Astrocyte (in vitro differentiated cells and primary cell): ENCODE measurements at regions not wholly inside any gene's neighbourhood (a gene's known extent, or its start where the extent isn't known, plus 50 kb on each side); places are given as distances from the start of the nearest gene placed in this dataset.

Experiments used
- DNase-seq: peaks from one replicate; pipeline ENCODE4 v3.0.0-alpha.2; 2010; ENCODE audit warnings: low read depth
- FAIRE-seq: peaks from 2 replicates; lab custom pipeline; 2011; peaks lifted over from hg19 to GRCh38; lab: Jason Lieb, UNC
- H2AFZ ChIP-seq: 2 replicates; pipeline ENCODE4 v1.6.0; 2012; ENCODE audit warnings: low read depth, low read length, inconsistent platforms
- H3K27ac ChIP-seq: 2 replicates; pipeline ENCODE4 v1.5.1; 2011; ENCODE audit warnings: low read depth, low read length, inconsistent platforms
- H3K27me3 ChIP-seq: 2 replicates; pipeline ENCODE4 v1.6.0; 2011; ENCODE audit warnings: low read length, inconsistent platforms; ENCODE audit not compliant: insufficient read depth
- H3K36me3 ChIP-seq: 2 replicates; pipeline ENCODE4 v1.5.1; 2011; ENCODE audit warnings: low read length, inconsistent platforms; ENCODE audit not compliant: insufficient read depth
- H3K4me1 ChIP-seq: 2 replicates; pipeline ENCODE4 v1.5.1; 2011; ENCODE audit warnings: low read length, inconsistent platforms; ENCODE audit not compliant: insufficient read depth
- H3K4me2 ChIP-seq: 2 replicates; pipeline ENCODE4 v1.6.0; 2012; ENCODE audit warnings: low read length, inconsistent platforms
- H3K4me3 ChIP-seq: 2 replicates; pipeline ENCODE4 v1.5.1; 2011; ENCODE audit warnings: low read depth, mild to moderate bottlenecking, low read length, inconsistent platforms; ENCODE audit not compliant: insufficient read depth
- H3K79me2 ChIP-seq: 2 replicates; pipeline ENCODE4 v1.6.0; 2012; ENCODE audit warnings: mild to moderate bottlenecking, low read length, inconsistent platforms; ENCODE audit not compliant: insufficient read depth
- H3K9ac ChIP-seq: 2 replicates; pipeline ENCODE4 v1.6.0; 2012; ENCODE audit warnings: mild to moderate bottlenecking, low read length, inconsistent platforms
- H3K9me3 ChIP-seq: 2 replicates; pipeline ENCODE4 v1.5.1; 2012; ENCODE audit warnings: low read depth, mild to moderate bottlenecking, low read length, inconsistent platforms; ENCODE audit not compliant: insufficient read depth
- H4K20me1 ChIP-seq: 2 replicates; pipeline ENCODE4 v1.6.0; 2012; ENCODE audit warnings: low read length, inconsistent platforms; ENCODE audit not compliant: insufficient read depth
- H3K27ac Mint-ChIP-seq: one replicate; pipeline ENCODE4 v1.8.0; 2021; ENCODE audit warnings: mild to moderate bottlenecking, mixed read lengths; ENCODE audit not compliant: unreplicated experiment
- H3K27me3 Mint-ChIP-seq: one replicate; pipeline ENCODE4 v1.8.0; 2021; ENCODE audit warnings: low read depth, mixed read lengths; ENCODE audit not compliant: unreplicated experiment
- H3K36me3 Mint-ChIP-seq: one replicate; pipeline ENCODE4 v1.8.0; 2021; ENCODE audit warnings: low read depth, mixed read lengths; ENCODE audit not compliant: unreplicated experiment
- H3K4me1 Mint-ChIP-seq: one replicate; pipeline ENCODE4 v1.8.0; 2021; ENCODE audit warnings: low read depth, mixed read lengths; ENCODE audit not compliant: unreplicated experiment
- H3K4me3 Mint-ChIP-seq: one replicate; pipeline ENCODE4 v1.8.0; 2021; ENCODE audit warnings: mild to moderate bottlenecking, moderate library complexity, mixed read lengths; ENCODE audit not compliant: unreplicated experiment
- H3K9me3 Mint-ChIP-seq: one replicate; pipeline ENCODE4 v1.8.0; 2021; ENCODE audit warnings: mild to moderate bottlenecking, mixed read lengths; ENCODE audit not compliant: unreplicated experiment
- EZH2 ChIP-seq: IDR thresholded peaks from 2 replicates; pipeline ENCODE4 v1.6.1; 2012; ENCODE audit warnings: mild to moderate bottlenecking, low read length, inconsistent platforms; ENCODE audit not compliant: insufficient read depth
- TF ChIP-seq, protein P1 (sequence below): IDR thresholded peaks from 2 replicates; pipeline ENCODE4 v1.5.1; 2011; ENCODE audit warnings: low read depth, mild to moderate bottlenecking, inconsistent platforms, low read length, moderate library complexity; ENCODE audit not compliant: insufficient read depth

DNA sequence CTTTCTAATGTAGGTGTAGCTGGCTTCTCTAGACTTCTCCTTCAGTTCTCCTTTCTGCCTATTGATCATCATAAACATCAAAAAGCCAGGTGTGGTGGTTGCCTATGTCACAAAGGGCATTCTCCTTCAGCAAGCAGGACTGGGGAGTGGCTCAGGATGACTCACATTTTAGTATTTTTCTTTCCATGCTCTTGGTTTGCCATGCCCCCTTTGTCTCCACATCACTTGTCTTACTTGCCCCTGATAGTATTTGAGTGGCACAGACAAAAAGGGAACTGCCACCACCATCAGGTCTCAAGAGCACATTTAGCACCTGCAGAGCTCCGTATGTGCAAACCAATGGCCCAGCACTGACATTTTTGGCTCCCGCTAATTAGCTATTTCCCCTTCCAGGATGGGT is 698.8 kb downstream of the DHX35 start:
- no peaks in the 10 kb centered on the region for H3K9me3 Mint-ChIP-seq
- Histone ChIP-seq H2AFZ (no peak overlapping the region), H3K4me1 (peaks cover 21% of the 10 kb centered on the region), H3K27ac (peak overlapping the region; percentile 77), H3K9me3 (no peaks in the 10 kb centered on the region), H3K4me3 (no peak overlapping the region), H3K79me2 (no peaks in the 10 kb centered on the region), H3K36me3 (no peaks in the 10 kb centered on the region), H3K9ac (peak overlapping the region; percentile 45), H3K4me2 (peak overlapping the region; percentile 47), H3K27me3 (no peaks in the 10 kb centered on the region), H4K20me1 (no peaks in the 10 kb centered on the region)
- H3K27ac Mint-ChIP-seq = peak overlapping the region; percentile 80
- H3K36me3 Mint-ChIP-seq = no peaks in the 10 kb centered on the region
- no peak for DNase-seq
- TF ChIP-seq, protein P1, sequence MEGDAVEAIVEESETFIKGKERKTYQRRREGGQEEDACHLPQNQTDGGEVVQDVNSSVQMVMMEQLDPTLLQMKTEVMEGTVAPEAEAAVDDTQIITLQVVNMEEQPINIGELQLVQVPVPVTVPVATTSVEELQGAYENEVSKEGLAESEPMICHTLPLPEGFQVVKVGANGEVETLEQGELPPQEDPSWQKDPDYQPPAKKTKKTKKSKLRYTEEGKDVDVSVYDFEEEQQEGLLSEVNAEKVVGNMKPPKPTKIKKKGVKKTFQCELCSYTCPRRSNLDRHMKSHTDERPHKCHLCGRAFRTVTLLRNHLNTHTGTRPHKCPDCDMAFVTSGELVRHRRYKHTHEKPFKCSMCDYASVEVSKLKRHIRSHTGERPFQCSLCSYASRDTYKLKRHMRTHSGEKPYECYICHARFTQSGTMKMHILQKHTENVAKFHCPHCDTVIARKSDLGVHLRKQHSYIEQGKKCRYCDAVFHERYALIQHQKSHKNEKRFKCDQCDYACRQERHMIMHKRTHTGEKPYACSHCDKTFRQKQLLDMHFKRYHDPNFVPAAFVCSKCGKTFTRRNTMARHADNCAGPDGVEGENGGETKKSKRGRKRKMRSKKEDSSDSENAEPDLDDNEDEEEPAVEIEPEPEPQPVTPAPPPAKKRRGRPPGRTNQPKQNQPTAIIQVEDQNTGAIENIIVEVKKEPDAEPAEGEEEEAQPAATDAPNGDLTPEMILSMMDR = no peak
- TF ChIP-seq EZH2 = no peak
- peaks cover 25% of the 10 kb centered on the region for H3K4me1 Mint-ChIP-seq
- no peak for FAIRE-seq
- H3K27me3 Mint-ChIP-seq = peaks cover 3% of the 10 kb centered on the region
- H3K4me3 Mint-ChIP-seq = no peak overlapping the region

DNA sequence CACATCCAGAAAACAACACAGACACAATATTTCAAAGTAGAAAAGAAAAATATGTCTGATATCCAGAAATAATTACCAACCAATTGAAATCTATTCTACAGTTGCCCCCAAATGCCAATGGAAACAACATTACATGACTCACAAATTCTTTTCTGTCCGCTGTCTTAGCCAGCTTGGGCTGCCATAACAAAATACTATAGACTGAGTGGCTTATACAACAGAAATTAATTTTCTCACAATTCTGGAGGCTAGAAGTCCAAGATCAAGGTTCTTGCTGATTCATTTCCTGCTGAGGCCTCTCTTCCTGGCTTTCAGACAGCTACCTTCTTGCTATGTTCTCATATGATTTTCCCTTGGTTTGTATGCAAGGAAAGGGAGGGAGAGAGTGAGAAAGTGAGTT is 698.1 kb downstream of the DHX35 start:
- Histone ChIP-seq H3K9ac (peak overlapping the region; percentile 45), H3K4me3 (no peak overlapping the region), H4K20me1 (no peaks in the 10 kb centered on the region), H3K79me2 (no peaks in the 10 kb centered on the region), H3K27ac (peak overlapping the region; percentile 77), H3K9me3 (no peaks in the 10 kb centered on the region), H2AFZ (no peak overlapping the region), H3K27me3 (no peaks in the 10 kb centered on the region), H3K36me3 (no peaks in the 10 kb centered on the region), H3K4me1 (peaks cover 21% of the 10 kb centered on the region), H3K4me2 (peak overlapping the region; percentile 47)
- Mint-ChIP-seq H3K27ac (peak overlapping the region; percentile 80), H3K4me1 (peaks cover 25% of the 10 kb centered on the region), H3K27me3 (no peaks in the 10 kb centered on the region), H3K36me3 (no peaks in the 10 kb centered on the region), H3K4me3 (no peak overlapping the region), H3K9me3 (no peaks in the 10 kb centered on the region)
- no peak for TF ChIP-seq EZH2
- TF ChIP-seq, protein P1 = no peak
- DNase-seq = peak; percentile 75
- FAIRE-seq = no peak

DNA sequence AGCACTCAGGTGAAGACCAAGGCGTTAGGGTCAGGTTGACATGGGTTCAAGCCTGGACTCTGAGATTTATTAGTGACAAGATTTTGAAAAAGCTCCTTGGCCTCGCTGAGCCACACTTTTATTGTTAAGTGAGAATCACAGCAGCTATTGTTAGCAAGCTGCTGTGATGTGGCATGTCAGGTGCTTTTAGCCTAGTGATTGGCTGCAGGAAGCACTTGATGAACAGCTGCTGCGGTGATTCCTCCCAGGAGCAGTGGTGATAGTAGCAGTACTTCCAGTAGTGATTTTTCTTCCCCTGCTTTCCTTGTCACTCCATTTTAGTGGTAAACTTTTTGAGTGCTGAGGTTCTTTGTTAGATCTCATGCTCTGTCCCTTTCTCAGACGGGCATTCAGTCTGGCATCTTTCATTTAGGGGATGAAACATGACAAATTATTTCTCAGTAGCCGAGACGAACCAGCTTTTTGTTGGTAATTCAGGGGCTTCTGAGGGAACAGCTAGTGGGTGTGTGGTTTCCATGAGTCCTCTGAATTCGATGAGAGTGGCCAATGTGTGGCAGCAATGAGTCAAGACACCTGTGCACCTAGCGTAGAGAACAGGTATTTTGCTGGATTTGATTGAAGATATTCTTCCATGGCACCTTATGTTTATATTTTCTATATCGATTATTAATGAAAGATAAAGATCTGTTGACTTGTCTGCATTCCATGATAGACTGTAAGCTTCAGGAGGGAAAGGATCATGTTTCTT is 696.7 kb downstream of the DHX35 start:
- Histone ChIP-seq H3K4me1 (peaks cover 21% of the 10 kb centered on the region), H4K20me1 (no peaks in the 10 kb centered on the region), H3K4me3 (no peak overlapping the region), H3K9me3 (no peaks in the 10 kb centered on the region), H3K27ac (no peak overlapping the region), H3K9ac (no peak overlapping the region), H2AFZ (no peak overlapping the region), H3K27me3 (no peaks in the 10 kb centered on the region), H3K4me2 (no peak overlapping the region), H3K79me2 (no peaks in the 10 kb centered on the region), H3K36me3 (no peaks in the 10 kb centered on the region)
- H3K36me3 Mint-ChIP-seq = no peaks in the 10 kb centered on the region
- no peak for DNase-seq
- H3K27me3 Mint-ChIP-seq = no peaks in the 10 kb centered on the region
- no peak for FAIRE-seq
- TF ChIP-seq EZH2 = no peak
- TF ChIP-seq, protein P1 = no peak
- no peaks in the 10 kb centered on the region for H3K9me3 Mint-ChIP-seq
- H3K4me3 Mint-ChIP-seq = no peak overlapping the region
- no peak overlapping the region for H3K27ac Mint-ChIP-seq
- peaks cover 25% of the 10 kb centered on the region for H3K4me1 Mint-ChIP-seq
